ENCODE measurements at regions not wholly inside any gene's neighbourhood (a gene's known extent, or its start where the extent isn't known, plus 50 kb on each side); places are given as distances from the start of the nearest gene placed in this dataset.

DNA sequence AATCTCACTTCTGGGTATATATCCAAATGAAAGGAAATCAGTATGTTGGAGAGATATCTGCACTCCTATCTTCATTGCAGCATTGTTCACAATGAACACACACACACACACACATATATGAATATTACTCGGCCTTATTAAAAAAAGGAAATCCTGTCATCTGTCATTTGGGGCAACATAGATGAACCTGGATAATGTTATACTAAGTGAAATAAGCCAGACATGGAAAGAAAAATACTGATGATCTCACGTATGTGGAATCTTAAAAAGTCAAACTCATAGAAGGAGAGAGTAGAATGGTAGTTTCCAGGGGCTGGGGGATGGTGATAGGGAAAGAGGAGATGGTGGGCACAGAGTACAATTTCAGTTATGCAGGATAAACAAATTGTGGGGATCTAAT lies 100.3 kb downstream of the EMB start:
- TF ChIP-seq, protein P1, sequence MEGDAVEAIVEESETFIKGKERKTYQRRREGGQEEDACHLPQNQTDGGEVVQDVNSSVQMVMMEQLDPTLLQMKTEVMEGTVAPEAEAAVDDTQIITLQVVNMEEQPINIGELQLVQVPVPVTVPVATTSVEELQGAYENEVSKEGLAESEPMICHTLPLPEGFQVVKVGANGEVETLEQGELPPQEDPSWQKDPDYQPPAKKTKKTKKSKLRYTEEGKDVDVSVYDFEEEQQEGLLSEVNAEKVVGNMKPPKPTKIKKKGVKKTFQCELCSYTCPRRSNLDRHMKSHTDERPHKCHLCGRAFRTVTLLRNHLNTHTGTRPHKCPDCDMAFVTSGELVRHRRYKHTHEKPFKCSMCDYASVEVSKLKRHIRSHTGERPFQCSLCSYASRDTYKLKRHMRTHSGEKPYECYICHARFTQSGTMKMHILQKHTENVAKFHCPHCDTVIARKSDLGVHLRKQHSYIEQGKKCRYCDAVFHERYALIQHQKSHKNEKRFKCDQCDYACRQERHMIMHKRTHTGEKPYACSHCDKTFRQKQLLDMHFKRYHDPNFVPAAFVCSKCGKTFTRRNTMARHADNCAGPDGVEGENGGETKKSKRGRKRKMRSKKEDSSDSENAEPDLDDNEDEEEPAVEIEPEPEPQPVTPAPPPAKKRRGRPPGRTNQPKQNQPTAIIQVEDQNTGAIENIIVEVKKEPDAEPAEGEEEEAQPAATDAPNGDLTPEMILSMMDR (IDR thresholded peaks at IDR 0.05; ENCODE audit: insufficient read depth, low read depth, low read length), result no peak
- no peak for TF ChIP-seq EZH2 (IDR thresholded peaks at IDR 0.05; ENCODE audit: insufficient read depth, low read length)

All from astrocyte (in vitro differentiated cells and primary cell).